ENCODE measurements at regions not wholly inside any gene's neighbourhood (a gene's known extent, or its start where the extent isn't known, plus 50 kb on each side); places are given as distances from the start of the nearest gene placed in this dataset.
"Not testable (repeated sequence)": the region's sequence is repeated elsewhere in the genome, so short reads cannot be mapped to it uniquely, and the experiment has no call there.

GRCh38 chr2:37797081-37797480 lies 125.6 kb upstream of the CDC42EP3 start:
- Mint-ChIP-seq H3K36me3 (ENCODE audit: low read depth) (no peaks in the 10 kb centered on the region), H3K27me3 (ENCODE audit: low read depth) (peaks cover 8% of the 10 kb centered on the region), H3K9me3 (peaks cover 4% of the 10 kb centered on the region), H3K4me3 (no peak overlapping the region), H3K4me1 (ENCODE audit: low read depth) (no peaks in the 10 kb centered on the region), H3K27ac (no peak overlapping the region)

- no peaks in the 10 kb centered on the region for H3K4me1 Mint-ChIP-seq (ENCODE audit: low read depth)
- peaks cover 7% of the 10 kb centered on the region for H3K27me3 Mint-ChIP-seq (ENCODE audit: low read depth)
- H3K27ac Mint-ChIP-seq: no peak overlapping the region
- no peaks in the 10 kb centered on the region for H3K36me3 Mint-ChIP-seq (ENCODE audit: low read depth)
- H3K9me3 Mint-ChIP-seq: no peaks in the 10 kb centered on the region
- no peak overlapping the region for H3K4me3 Mint-ChIP-seq
Observed at GRCh38 chr2:37798315-37799005, 126.6 kb upstream of the RMDN2 start.

DNA sequence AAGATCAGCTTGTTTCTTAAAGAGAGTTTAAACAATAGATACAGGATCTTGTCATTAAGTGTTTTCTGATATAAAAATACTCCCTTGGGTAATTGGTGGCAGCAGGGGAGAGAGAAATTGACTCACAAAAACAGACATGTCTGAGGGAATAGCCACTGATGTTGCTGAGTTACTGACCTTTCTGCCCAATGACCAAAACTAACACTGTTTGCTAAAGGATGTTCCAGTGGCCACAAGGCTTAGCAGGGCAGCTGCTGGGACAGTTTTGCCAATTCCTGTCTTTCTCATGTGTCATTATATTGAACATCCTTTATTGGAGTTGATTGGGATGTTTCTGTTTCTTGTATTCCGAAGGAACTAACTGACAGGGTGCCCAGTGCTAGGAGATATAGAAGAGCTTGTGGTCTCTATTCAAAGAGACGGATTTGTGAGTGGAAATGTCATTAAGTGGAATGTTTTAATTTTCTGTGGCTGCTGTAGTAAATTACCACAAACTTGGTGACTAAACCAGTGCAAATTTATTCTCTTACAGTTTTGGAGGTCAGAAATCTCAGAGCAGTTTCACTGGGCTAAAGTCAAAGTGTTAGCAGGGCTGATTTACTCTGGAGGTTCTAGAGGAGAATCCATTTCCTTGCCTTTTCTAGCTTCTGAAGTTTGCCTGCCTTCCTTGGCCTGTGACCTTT lies 124.8 kb upstream of the RMDN2 start:
- Mint-ChIP-seq H3K27ac (no peak overlapping the region), H3K4me3 (no peak overlapping the region), H3K4me1 (ENCODE audit: low read depth) (no peaks in the 10 kb centered on the region), H3K9me3 (no peaks in the 10 kb centered on the region), H3K27me3 (ENCODE audit: low read depth) (peaks cover 7% of the 10 kb centered on the region), H3K36me3 (ENCODE audit: low read depth) (no peaks in the 10 kb centered on the region)

DNA sequence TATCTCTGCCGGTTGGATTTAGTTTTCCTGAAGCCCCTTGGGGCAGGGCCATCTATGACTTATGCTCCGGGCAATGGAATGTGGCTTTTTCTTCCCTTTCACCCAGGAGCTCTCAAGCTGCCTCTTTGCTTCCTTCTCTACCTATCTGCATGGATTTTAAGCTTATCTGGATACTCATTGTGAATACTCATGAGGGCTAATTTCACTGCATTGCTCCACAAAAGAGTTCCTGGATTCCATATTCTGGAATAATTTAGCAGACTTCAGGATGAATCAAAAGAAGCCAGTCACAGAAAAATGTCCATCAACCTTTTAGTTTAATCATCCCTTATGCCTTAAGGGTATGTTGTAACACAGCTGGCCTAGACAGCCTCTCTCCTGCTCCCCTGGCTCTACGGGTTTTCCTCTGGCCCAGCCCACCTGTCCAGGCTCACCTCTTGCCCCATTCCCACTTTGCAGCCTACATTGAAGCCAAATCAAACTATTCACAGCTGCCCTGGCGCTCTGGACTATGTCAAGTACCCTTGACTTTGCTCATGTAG lies 122.8 kb upstream of the RMDN2 start:
- Mint-ChIP-seq H3K36me3 (ENCODE audit: low read depth) (no peaks in the 10 kb centered on the region), H3K27me3 (ENCODE audit: low read depth) (peaks cover 9% of the 10 kb centered on the region), H3K4me3 (no peak overlapping the region), H3K27ac (no peak overlapping the region), H3K9me3 (peaks cover 7% of the 10 kb centered on the region), H3K4me1 (ENCODE audit: low read depth) (no peaks in the 10 kb centered on the region)

GRCh38 chr2:37802899-37803379 lies 122.1 kb upstream of the RMDN2 start:
- Mint-ChIP-seq H3K4me3 (no peak overlapping the region), H3K27me3 (ENCODE audit: low read depth) (peaks cover 11% of the 10 kb centered on the region), H3K27ac (no peak overlapping the region), H3K9me3 (peaks cover 11% of the 10 kb centered on the region), H3K4me1 (ENCODE audit: low read depth) (no peaks in the 10 kb centered on the region), H3K36me3 (ENCODE audit: low read depth) (no peaks in the 10 kb centered on the region)

- H3K36me3 Mint-ChIP-seq (ENCODE audit: low read depth); H3K27ac Mint-ChIP-seq; H3K4me3 Mint-ChIP-seq; H3K4me1 Mint-ChIP-seq (ENCODE audit: low read depth): not testable (repeated sequence)
- Mint-ChIP-seq H3K9me3 (peaks cover 11% of the 10 kb centered on the region), H3K27me3 (ENCODE audit: low read depth) (peaks cover 15% of the 10 kb centered on the region)
Observed at GRCh38 chr2:37806004-37806403, 119.1 kb upstream of the RMDN2 start.

- peaks cover 11% of the 10 kb centered on the region for H3K9me3 Mint-ChIP-seq
- peaks cover 3% of the 10 kb centered on the region for H3K4me1 Mint-ChIP-seq (ENCODE audit: low read depth)
- no peak overlapping the region for H3K27ac Mint-ChIP-seq
- no peaks in the 10 kb centered on the region for H3K36me3 Mint-ChIP-seq (ENCODE audit: low read depth)
- H3K4me3 Mint-ChIP-seq: no peak overlapping the region
- peaks cover 12% of the 10 kb centered on the region for H3K27me3 Mint-ChIP-seq (ENCODE audit: low read depth)
Observed at GRCh38 chr2:37809525-37809924, 115.6 kb upstream of the RMDN2 start.

DNA sequence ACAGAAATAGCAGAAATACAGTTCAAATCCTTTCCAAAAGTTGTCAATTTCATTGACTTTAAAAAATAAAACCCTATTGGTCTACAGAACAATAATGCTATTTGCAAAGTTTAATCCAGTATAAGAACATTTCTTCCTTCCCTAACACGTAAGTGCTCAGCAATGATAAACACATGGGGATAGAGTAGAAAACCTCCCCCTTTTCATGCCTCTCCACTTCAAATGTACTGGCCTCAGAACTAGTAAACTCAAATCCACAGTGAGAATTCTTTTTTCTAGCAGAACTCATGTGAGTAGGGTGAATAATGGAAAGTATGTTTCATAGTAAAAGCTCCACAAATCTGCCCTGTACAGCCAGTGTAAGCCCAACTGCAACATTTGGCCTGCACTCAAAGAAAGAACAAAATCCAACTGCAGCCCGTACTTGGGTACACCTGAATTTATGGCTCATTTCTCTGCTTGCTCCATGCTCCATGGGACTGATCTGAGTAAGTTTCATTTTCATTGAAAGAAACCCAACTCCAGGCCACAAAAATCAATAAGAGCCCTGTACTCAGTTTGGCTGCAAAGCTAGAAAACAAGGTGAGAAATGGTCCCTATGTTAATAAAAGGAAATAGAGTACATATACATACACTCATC lies 115.0 kb upstream of the RMDN2 start:
- H3K27me3 Mint-ChIP-seq (ENCODE audit: low read depth): peaks cover 12% of the 10 kb centered on the region
- H3K4me1 Mint-ChIP-seq (ENCODE audit: low read depth): peaks cover 3% of the 10 kb centered on the region
- no peak overlapping the region for H3K27ac Mint-ChIP-seq
- peaks cover 11% of the 10 kb centered on the region for H3K9me3 Mint-ChIP-seq
- H3K36me3 Mint-ChIP-seq (ENCODE audit: low read depth): no peaks in the 10 kb centered on the region
- H3K4me3 Mint-ChIP-seq: no peak overlapping the region

DNA sequence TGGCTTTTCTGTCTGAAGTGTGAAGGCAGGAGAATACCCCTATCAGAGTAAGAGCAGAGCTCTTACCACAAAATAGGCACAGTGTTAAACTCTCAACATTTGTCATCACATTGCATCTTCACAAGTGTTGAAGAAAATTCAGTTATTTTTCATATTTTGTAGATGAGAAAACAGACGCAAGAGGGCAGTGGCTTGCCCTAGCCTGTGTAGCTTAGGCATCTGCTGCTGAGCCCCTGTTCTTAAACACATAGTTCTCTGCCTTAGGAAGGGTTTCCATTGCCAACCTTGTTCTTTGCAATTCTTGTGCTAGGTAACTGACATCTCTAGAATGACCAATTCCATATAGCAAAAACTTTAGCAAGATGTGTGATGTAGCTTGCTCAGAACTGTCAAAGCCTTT lies 112.7 kb upstream of the RMDN2 start:
- H3K4me1 Mint-ChIP-seq (ENCODE audit: low read depth): peaks cover 3% of the 10 kb centered on the region
- H3K27ac Mint-ChIP-seq: no peak overlapping the region
- H3K9me3 Mint-ChIP-seq: peaks cover 2% of the 10 kb centered on the region
- no peaks in the 10 kb centered on the region for H3K36me3 Mint-ChIP-seq (ENCODE audit: low read depth)
- peaks cover 5% of the 10 kb centered on the region for H3K27me3 Mint-ChIP-seq (ENCODE audit: low read depth)
- no peak overlapping the region for H3K4me3 Mint-ChIP-seq

DNA sequence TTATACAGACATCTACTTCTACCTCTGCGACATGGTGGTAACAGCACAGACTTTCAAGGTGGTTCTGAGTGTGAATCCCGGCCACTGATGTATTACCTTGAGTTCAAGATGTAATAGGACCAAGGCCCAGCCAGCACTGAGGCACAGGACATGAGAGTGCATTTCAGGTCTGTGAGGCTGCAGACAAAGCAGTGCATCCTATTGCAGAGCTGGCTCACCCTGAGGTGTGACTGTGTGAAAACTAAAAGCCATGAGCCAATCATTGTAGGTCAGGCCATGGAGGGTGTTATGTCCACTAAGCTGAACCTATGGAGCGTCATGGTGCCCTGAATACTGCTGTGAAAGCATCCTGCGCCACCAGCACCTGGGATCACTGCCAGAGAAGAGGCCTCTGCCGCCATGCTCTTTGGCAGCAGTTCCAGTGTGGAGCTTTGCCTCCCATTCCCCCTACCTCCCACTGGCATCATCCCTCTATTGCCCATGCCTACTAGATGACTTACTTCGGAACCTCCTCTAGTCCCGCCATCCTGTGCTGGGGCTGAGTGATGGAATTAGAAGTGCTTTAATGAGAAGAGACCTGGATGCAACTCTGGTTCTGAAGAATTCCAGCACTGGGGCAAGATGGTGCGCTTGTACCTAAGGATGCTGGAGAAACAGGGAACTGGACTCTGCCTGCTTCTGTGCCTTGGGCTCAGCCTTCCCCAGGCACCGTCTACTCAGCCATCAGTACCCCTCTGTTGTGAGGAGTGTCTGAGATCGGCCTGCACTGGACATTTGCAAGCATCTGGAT lies 112.0 kb upstream of the RMDN2 start:
- no peak overlapping the region for H3K4me3 Mint-ChIP-seq
- H3K9me3 Mint-ChIP-seq: no peaks in the 10 kb centered on the region
- no peaks in the 10 kb centered on the region for H3K36me3 Mint-ChIP-seq (ENCODE audit: low read depth)
- H3K27me3 Mint-ChIP-seq (ENCODE audit: low read depth): peaks cover 4% of the 10 kb centered on the region
- H3K4me1 Mint-ChIP-seq (ENCODE audit: low read depth): peaks cover 3% of the 10 kb centered on the region
- no peak overlapping the region for H3K27ac Mint-ChIP-seq

DNA sequence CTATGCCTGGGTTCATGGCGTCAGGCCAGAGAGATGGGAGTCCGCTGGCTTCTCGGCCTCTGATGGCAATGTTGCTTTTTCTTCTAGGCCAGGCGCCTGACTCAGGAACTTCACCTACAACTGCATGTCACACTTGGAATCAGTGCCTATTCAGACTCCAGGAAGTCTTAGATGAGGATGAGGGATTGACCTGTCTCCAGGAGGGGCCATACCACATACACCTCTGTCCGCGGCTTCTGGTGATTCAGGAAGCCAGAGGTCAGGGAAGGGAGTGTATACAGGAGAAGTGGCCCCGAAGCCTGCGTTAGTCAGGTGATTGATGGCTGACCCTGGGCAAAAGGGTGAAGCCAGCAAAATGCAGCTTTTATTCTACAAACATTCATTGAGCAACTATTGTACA lies 109.1 kb upstream of the RMDN2 start:
- Mint-ChIP-seq H3K27ac (no peak overlapping the region), H3K27me3 (ENCODE audit: low read depth) (no peaks in the 10 kb centered on the region), H3K4me1 (ENCODE audit: low read depth) (no peaks in the 10 kb centered on the region), H3K4me3 (no peak overlapping the region), H3K36me3 (ENCODE audit: low read depth) (no peaks in the 10 kb centered on the region), H3K9me3 (peaks cover 5% of the 10 kb centered on the region)

DNA sequence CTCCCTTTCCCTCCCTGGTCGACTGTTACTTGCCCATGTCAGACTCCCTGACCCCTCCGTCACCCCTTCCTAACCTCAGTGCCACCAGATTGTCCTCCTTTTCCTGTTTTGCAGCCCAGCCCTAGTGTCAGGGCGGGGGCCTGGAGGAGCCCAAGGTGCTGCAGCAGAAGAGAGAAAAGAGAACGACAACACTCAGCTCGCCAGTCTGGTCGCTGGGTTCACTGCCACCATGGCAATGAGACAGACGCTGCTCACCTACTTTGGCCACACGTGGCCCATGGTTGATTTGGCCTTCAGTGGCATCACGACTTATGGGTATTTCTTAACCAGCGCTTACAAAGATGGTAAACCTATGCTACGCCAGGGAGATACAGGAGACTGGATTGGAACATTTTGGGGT lies 108.4 kb upstream of the RMDN2 start:
- Mint-ChIP-seq H3K27me3 (ENCODE audit: low read depth) (no peaks in the 10 kb centered on the region), H3K9me3 (peaks cover 9% of the 10 kb centered on the region), H3K27ac (no peak overlapping the region), H3K4me1 (ENCODE audit: low read depth) (no peaks in the 10 kb centered on the region), H3K36me3 (ENCODE audit: low read depth) (no peaks in the 10 kb centered on the region), H3K4me3 (no peak overlapping the region)

DNA sequence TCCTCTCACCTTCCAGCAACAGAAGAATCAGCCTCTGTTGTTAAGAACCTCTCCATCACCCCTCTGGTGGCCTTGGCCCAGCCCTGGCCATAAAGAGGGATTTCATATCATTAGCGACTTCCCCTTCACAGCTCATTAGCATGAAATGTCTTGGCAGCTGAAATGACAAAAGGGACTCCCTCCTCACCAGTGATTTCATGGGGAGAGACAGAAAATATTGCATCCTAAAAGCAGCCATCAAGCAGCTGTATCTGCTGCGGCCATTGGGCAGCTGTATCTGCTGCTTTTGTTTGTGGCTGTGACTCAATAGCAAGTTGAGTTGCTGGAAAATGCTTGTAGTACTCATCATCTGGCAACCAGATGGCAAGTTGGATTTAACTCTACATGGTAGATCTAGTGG lies 105.9 kb upstream of the RMDN2 start:
- Mint-ChIP-seq H3K27me3 (ENCODE audit: low read depth) (no peaks in the 10 kb centered on the region), H3K4me1 (ENCODE audit: low read depth) (peaks cover 5% of the 10 kb centered on the region), H3K9me3 (peaks cover 9% of the 10 kb centered on the region), H3K4me3 (no peak overlapping the region), H3K27ac (no peak overlapping the region), H3K36me3 (ENCODE audit: low read depth) (no peaks in the 10 kb centered on the region)

- no peak overlapping the region for H3K27ac Mint-ChIP-seq
- no peaks in the 10 kb centered on the region for H3K36me3 Mint-ChIP-seq (ENCODE audit: low read depth)
- peaks cover 5% of the 10 kb centered on the region for H3K4me1 Mint-ChIP-seq (ENCODE audit: low read depth)
- H3K4me3 Mint-ChIP-seq: no peak overlapping the region
- H3K27me3 Mint-ChIP-seq (ENCODE audit: low read depth): no peaks in the 10 kb centered on the region
- H3K9me3 Mint-ChIP-seq: peaks cover 9% of the 10 kb centered on the region
Observed at GRCh38 chr2:37820471-37820986, 104.6 kb upstream of the RMDN2 start.

All from T-helper 1 cell treated with Interleukin-12 subunit alpha and Interleukin-12 subunit beta and Interleukin-4 antibody, amounts not matched to agents 30 μg/mL and 1 μg/mL, for 36 hours (primary cell).